HCT116 (cell line): ENCODE measurements at regions not wholly inside any gene's neighbourhood (a gene's known extent, or its start where the extent isn't known, plus 50 kb on each side); places are given as distances from the start of the nearest gene placed in this dataset.

Experiments used
- ATAC-seq: fragments of 200-7000 bp; cut with Tn5 transposase; 2 replicates; pipeline ENCODE4 v1.9.1; 2020; ENCODE audit warnings: mild to moderate bottlenecking, moderate library complexity
- BruUV-seq: library from RNA; stranded (reverse); fragments of 400-500 nt; replicated peaks from 2 replicates; lab custom pipeline; 2021; lab: Mats Ljungman, UMichigan
- CTCF ChIA-PET: fragments of 300-600 bp; sonication (Branson Sonifier 250); formaldehyde crosslinking; loops from one replicate; lab custom pipeline; 2021; ENCODE audit warnings: antibody characterized with exemption; lab: Charles Lee
- POLR2A ChIA-PET: fragments of 300-600, 350-600 bp; sonication (Branson Sonifier 250); formaldehyde crosslinking; loops from one replicate; lab custom pipeline; 2021; ENCODE audit warnings: antibody characterized with exemption; lab: Charles Lee
- RAD21 ChIA-PET, 2 experiments: fragments of 300-600 bp; sonication (Branson Sonifier 250); formaldehyde crosslinking; loops; one replicate each; lab custom pipeline; 2023; ENCODE audit warnings: low total read pairs in 2 of 2; ENCODE audit not compliant: uncharacterized antibody in 2 of 2, unreplicated experiment in 2 of 2, low non-redundant PET in 1 of 2; lab: Charles Lee
- DNase-seq: peaks from one replicate; pipeline ENCODE4 v3.0.0-alpha.2; 2010; ENCODE audit warnings: low read depth, low spot score
- H2AFZ ChIP-seq: fragments of 200-600 bp; shearing (Covaris generic), sonication (generic); 2 replicates; pipeline ENCODE4 v1.6.1; 2017; ENCODE audit warnings: low read depth, mixed run types, mixed read lengths, antibody characterized with exemption, low read length; ENCODE audit not compliant: poor library complexity, severe bottlenecking
- H3K27ac ChIP-seq: 2 replicates; pipeline ENCODE4 v1.5.1; 2012; ENCODE audit warnings: low read depth, low read length
- H3K27me3 ChIP-seq: fragments of 200-600 bp; sonication (generic); 2 replicates; pipeline ENCODE4 v1.6.1; 2016; ENCODE audit warnings: mixed run types, low read length, mixed read lengths; ENCODE audit not compliant: insufficient read depth
- H3K36me3 ChIP-seq, 2 experiments: fragments of 200-500 bp in 1 of 2; fragments of 200-600 bp in 1 of 2; sonication (Bioruptor generic) in 1 of 2; sonication (generic) in 1 of 2; 2 replicates each; pipeline versions ENCODE4 v1.5.1 to v1.6.1; 2014 to 2016; ENCODE audit warnings: low read length in 2 of 2, inconsistent platforms in 1 of 2, mixed read lengths in 1 of 2, mixed run types in 1 of 2; ENCODE audit not compliant: insufficient read depth in 2 of 2, control insufficient read depth in 1 of 2
- H3K4me1 ChIP-seq, 2 experiments: fragments of 200-600 bp in 1 of 2; sonication (generic) in 1 of 2; 2 replicates each; pipeline versions ENCODE4 v1.5.1 to v1.6.1; 2012 to 2017; ENCODE audit warnings: low read length in 2 of 2, inconsistent platforms in 1 of 2, mild to moderate bottlenecking in 1 of 2, mixed read lengths in 1 of 2, mixed run types in 1 of 2, moderate library complexity in 1 of 2; ENCODE audit not compliant: insufficient read depth in 2 of 2, control insufficient read depth in 1 of 2
- H3K4me2 ChIP-seq: fragments of 200-600 bp; sonication (generic); 2 replicates; pipeline ENCODE4 v1.6.1; 2017; ENCODE audit warnings: mixed run types, low read length, mixed read lengths
- H3K4me3 ChIP-seq, 2 experiments: fragments of 200-600 bp in 1 of 2; sonication (generic) in 1 of 2; replicated peaks in 1 of 2; 2 replicates each; pipeline ENCODE4 v1.5.1; 2011 to 2016; ENCODE audit warnings: low read length in 2 of 2, control low read depth in 1 of 2, low read depth in 1 of 2, mild to moderate bottlenecking in 1 of 2, mixed read lengths in 1 of 2, mixed run types in 1 of 2
- H3K79me2 ChIP-seq: fragments of 200-600 bp; sonication (generic); 2 replicates; pipeline ENCODE4 v1.6.1; 2017; ENCODE audit warnings: mild to moderate bottlenecking, mixed run types, low read length, moderate library complexity, mixed read lengths; ENCODE audit not compliant: insufficient read depth
- H3K9ac ChIP-seq: fragments of 200-600 bp; sonication (generic); 2 replicates; pipeline ENCODE4 v1.6.1; 2016; ENCODE audit warnings: low read length, mixed read lengths
- H3K9me2 ChIP-seq: fragments of 200-600 bp; sonication (generic), shearing (Covaris generic); 2 replicates; pipeline ENCODE4 v1.6.1; 2017; ENCODE audit warnings: mixed run types, mild to moderate bottlenecking, moderate library complexity; ENCODE audit not compliant: insufficient read depth
- H3K9me3 ChIP-seq, 2 experiments: fragments of 200-500 bp in 1 of 2; fragments of 200-600 bp in 1 of 2; sonication (Bioruptor generic) in 1 of 2; sonication (generic) in 1 of 2; 2 replicates each; pipeline ENCODE4 v1.6.1; 2014 to 2017; ENCODE audit warnings: low read length in 2 of 2, mixed read lengths in 2 of 2, inconsistent platforms in 1 of 2, low read depth in 1 of 2, mild to moderate bottlenecking in 1 of 2, mixed run types in 1 of 2, moderate library complexity in 1 of 2; ENCODE audit not compliant: control insufficient read depth in 1 of 2, insufficient read depth in 1 of 2
- H4K20me1 ChIP-seq: fragments of 200-600 bp; sonication (generic), shearing (Covaris generic); 2 replicates; pipeline ENCODE4 v1.6.1; 2017; ENCODE audit warnings: mixed run types, mild to moderate bottlenecking, moderate library complexity; ENCODE audit not compliant: insufficient read depth
- CBX3 ChIP-seq: IDR thresholded peaks from 2 replicates; pipeline ENCODE4 v1.6.1; 2012; ENCODE audit warnings: low read depth
- CTCF ChIP-seq, 3 experiments: fragments of 200-600 bp in 1 of 3; sonication (generic) in 1 of 3; IDR thresholded peaks in 2 of 3; conservative IDR thresholded peaks in 1 of 3; 2 replicates each; pipeline ENCODE4 v1.5.1; 2012 to 2017; ENCODE audit warnings: low read depth in 2 of 3, low read length in 2 of 3, antibody characterized with exemption in 1 of 3, borderline replicate concordance in 1 of 3, control low read depth in 1 of 3, mild to moderate bottlenecking in 1 of 3, mixed read lengths in 1 of 3, mixed run types in 1 of 3, moderate library complexity in 1 of 3; ENCODE audit not compliant: insufficient read depth in 1 of 3
- EGR1 ChIP-seq: IDR thresholded peaks from 2 replicates; pipeline ENCODE4 v1.6.1; 2012; ENCODE audit warnings: low read depth
- MAX ChIP-seq: IDR thresholded peaks from 2 replicates; pipeline ENCODE4 v1.6.1; 2012
- POLR2AphosphoS5 ChIP-seq: IDR thresholded peaks from 2 replicates; pipeline ENCODE4 v1.6.1; 2011; ENCODE audit warnings: mild to moderate bottlenecking, low read depth, low read length, moderate library complexity
- SIN3A ChIP-seq: IDR thresholded peaks from 2 replicates; pipeline ENCODE4 v1.6.1; 2012; ENCODE audit warnings: low read depth
- SP1 ChIP-seq: IDR thresholded peaks from 2 replicates; pipeline ENCODE4 v1.6.1; 2012; ENCODE audit warnings: low read depth
- SRF ChIP-seq: IDR thresholded peaks from 2 replicates; pipeline ENCODE4 v1.6.1; 2012; ENCODE audit warnings: low read depth
- TCF7L2 ChIP-seq: IDR thresholded peaks from 2 replicates; pipeline ENCODE4 v1.7.0; 2011; ENCODE audit warnings: borderline replicate concordance, inconsistent platforms; ENCODE audit not compliant: insufficient read depth, insufficient read length; ENCODE audit errors: extremely low read depth
- YY1 ChIP-seq: IDR thresholded peaks from 2 replicates; pipeline ENCODE4 v1.6.1; 2011; ENCODE audit warnings: low read length, low read depth, moderate library complexity, mild to moderate bottlenecking; ENCODE audit not compliant: insufficient replicate concordance; ENCODE audit errors: extremely low read depth
- ZFX ChIP-seq: fragments of 450-650 bp; IDR thresholded peaks from 2 replicates; pipeline ENCODE4 v1.6.1; 2017
- intact Hi-C: fragments of 100-400 bp; cut with micrococcal nuclease; formaldehyde crosslinking; loops from 2 replicates; pipeline ENCODE4 v1.10.0; 2022
- TF ChIP-seq, protein P1 (sequence below): IDR thresholded peaks from 2 replicates; pipeline ENCODE4 v1.6.1; 2012
- TF ChIP-seq, protein P2 (sequence below): IDR thresholded peaks from 2 replicates; pipeline ENCODE4 v1.6.1; 2012; ENCODE audit warnings: low read depth

DNA sequence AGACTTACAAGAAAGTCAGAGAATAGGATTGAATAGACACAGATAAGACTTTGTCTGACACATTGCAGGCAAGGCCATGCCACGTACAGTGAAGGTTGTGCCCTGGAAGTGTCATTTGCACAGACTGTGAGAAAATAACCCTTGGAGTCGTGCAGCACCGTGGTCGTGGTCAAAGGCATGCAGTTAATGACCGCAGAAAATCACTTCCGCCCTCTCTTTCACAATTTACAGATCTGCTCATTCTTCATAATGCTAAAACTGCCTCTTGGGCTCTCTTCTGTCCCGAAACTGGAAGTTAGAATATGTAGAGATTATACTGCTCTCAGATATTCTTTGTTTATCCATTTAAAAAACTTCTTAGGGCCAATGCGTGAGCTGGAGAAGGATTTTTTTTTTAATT is 73.2 kb upstream of the CTXND1 start:
- Histone ChIP-seq H3K79me2 (no peaks in the 10 kb centered on the region), H3K9ac (no peak overlapping the region), H3K36me3 (no peaks in the 10 kb centered on the region), H3K4me3 (no peak overlapping the region), H4K20me1 (no peaks in the 10 kb centered on the region), H3K4me1 (no peaks in the 10 kb centered on the region), H3K27me3 (no peaks in the 10 kb centered on the region; the same call in 1 of the 2 replicates), H3K9me2 (no peaks in the 10 kb centered on the region), H3K9me3 (0 out of 4 replicates have a peak, but pooled peaks cover 5% of the 10 kb centered on the region in 2 experiments), H3K27ac (no peak overlapping the region), H2AFZ (no peak overlapping the region), H3K4me2 (no peak overlapping the region)
- intact Hi-C loops: no loop called here
- ATAC-seq (no peak), DNase-seq (no peak)
- BruUV-seq: no TSS peak
- RAD21 ChIA-PET: no interaction called here
- POLR2A ChIA-PET: no interaction called here
- TF ChIP-seq EGR1 (no peak), SP1 (no peak)
- CTCF ChIA-PET: interaction anchor here (2.1 kb wide), 1 partner anchor 16 kb away, joined by 8 read pairs; no protein-coding TSS in a partner anchor

- H3K27ac ChIP-seq: no peak overlapping the region
- 0 out of 4 replicates have a peak, but pooled peaks cover 5% of the 10 kb centered on the region in 2 experiments for H3K9me3 ChIP-seq
- H3K36me3 ChIP-seq: no peaks in the 10 kb centered on the region
- intact Hi-C loops: no loop called here
- BruUV-seq: no TSS peak
- TF ChIP-seq SP1 (no peak), MAX (no peak), POLR2AphosphoS5 (no peak), CTCF (IDR thresholded peaks at IDR 0.05 in 2 of 3, conservative IDR thresholded peaks at IDR 0.05 in 1 of 3; ENCODE audit: borderline replicate concordance in 1 of 3, insufficient read depth in 1 of 3, low read depth in 2 of 3, low read length in 2 of 3) (no peak), CBX3 (no peak), SIN3A (no peak), ZFX (no peak), TCF7L2 (no peak), SRF (no peak), YY1 (no peak)
- TF ChIP-seq, protein P1, sequence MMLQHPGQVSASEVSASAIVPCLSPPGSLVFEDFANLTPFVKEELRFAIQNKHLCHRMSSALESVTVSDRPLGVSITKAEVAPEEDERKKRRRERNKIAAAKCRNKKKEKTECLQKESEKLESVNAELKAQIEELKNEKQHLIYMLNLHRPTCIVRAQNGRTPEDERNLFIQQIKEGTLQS: no peak
- TF ChIP-seq, protein P2, sequence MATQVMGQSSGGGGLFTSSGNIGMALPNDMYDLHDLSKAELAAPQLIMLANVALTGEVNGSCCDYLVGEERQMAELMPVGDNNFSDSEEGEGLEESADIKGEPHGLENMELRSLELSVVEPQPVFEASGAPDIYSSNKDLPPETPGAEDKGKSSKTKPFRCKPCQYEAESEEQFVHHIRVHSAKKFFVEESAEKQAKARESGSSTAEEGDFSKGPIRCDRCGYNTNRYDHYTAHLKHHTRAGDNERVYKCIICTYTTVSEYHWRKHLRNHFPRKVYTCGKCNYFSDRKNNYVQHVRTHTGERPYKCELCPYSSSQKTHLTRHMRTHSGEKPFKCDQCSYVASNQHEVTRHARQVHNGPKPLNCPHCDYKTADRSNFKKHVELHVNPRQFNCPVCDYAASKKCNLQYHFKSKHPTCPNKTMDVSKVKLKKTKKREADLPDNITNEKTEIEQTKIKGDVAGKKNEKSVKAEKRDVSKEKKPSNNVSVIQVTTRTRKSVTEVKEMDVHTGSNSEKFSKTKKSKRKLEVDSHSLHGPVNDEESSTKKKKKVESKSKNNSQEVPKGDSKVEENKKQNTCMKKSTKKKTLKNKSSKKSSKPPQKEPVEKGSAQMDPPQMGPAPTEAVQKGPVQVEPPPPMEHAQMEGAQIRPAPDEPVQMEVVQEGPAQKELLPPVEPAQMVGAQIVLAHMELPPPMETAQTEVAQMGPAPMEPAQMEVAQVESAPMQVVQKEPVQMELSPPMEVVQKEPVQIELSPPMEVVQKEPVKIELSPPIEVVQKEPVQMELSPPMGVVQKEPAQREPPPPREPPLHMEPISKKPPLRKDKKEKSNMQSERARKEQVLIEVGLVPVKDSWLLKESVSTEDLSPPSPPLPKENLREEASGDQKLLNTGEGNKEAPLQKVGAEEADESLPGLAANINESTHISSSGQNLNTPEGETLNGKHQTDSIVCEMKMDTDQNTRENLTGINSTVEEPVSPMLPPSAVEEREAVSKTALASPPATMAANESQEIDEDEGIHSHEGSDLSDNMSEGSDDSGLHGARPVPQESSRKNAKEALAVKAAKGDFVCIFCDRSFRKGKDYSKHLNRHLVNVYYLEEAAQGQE: no peak
- POLR2A ChIA-PET: no interaction called here
- DNase-seq: no peak
- CTCF ChIA-PET: interaction anchor here (2.1 kb wide), 1 partner anchor 17 kb away, joined by 8 read pairs; no protein-coding TSS in a partner anchor
- no peak overlapping the region for H2AFZ ChIP-seq
- no peak overlapping the region for H3K9ac ChIP-seq
- H3K79me2 ChIP-seq: no peaks in the 10 kb centered on the region
- no peaks in the 10 kb centered on the region for H4K20me1 ChIP-seq
- H3K4me1 ChIP-seq: no peaks in the 10 kb centered on the region
- no peaks in the 10 kb centered on the region for H3K9me2 ChIP-seq
- H3K4me2 ChIP-seq: no peak overlapping the region
- ATAC-seq: no peak
- RAD21 ChIA-PET: no interaction called here
- H3K4me3 ChIP-seq: no peak overlapping the region
- H3K27me3 ChIP-seq: no peaks in the 10 kb centered on the region
Measured at GRCh38 chr15:80326270-80326669, 74.3 kb upstream of the CTXND1 start.
